ENCODE measurements at regions not wholly inside any gene's neighbourhood (a gene's known extent, or its start where the extent isn't known, plus 50 kb on each side); places are given as distances from the start of the nearest gene placed in this dataset.

DNA sequence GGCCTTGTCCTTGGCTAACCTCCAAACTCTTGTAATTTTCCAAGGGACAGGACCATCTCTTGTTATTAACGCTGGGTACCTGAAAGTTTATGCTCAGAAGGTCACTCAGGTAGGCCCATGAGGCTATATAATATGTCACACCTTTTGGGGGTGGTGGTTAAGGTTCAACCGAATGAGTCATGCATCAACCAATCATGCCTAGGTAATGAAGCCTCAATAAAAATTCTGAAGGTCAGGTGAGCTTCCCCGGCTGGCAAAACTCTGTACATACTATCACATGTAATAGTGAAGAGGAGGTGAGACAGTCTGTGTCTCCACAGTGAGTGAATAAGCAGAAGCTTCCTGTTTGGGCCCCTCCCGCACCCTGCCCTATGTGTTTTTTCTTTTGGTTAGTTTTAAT lies 424.9 kb downstream of the PCDH17 start:
- no peak for DNase-seq

DNA sequence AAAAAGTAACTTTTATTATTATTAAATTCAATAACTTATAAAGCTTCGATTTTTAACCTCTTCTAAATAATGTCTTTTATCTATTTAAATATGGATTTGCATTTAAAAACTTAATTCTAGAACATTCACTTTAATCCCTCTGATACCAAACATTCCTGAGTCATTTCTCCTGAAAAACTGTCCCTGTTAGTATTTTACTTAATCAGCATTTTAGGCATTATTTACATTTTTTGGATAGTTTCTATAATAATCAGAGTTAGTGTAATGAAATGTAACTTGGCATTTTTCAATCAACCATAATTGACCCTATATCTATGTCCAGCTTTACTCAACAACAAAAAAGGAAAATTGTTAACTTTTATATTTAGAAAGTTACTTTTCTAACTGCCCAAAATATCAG lies 428.1 kb downstream of the PCDH17 start:
- no peak for DNase-seq

DNA sequence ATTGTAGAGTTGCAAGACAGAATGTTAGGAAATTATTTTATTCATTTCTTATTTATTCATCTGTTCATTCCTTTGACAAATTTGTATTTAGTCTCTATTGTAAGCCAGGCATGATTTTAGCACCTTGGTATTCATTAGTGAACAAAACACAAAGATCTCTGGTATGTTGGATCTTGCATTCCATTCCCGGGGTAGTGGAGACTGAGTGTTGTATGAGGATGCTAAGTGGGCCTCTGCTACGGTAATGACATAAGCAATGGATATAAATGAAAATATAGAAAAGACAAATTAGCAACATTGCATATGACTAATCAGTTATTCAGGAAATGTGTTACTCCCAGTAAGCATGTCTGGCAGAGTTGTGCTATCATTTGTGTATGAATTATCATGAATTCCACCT lies 449.3 kb downstream of the PCDH17 start:
- DNase-seq = no peak

DNA sequence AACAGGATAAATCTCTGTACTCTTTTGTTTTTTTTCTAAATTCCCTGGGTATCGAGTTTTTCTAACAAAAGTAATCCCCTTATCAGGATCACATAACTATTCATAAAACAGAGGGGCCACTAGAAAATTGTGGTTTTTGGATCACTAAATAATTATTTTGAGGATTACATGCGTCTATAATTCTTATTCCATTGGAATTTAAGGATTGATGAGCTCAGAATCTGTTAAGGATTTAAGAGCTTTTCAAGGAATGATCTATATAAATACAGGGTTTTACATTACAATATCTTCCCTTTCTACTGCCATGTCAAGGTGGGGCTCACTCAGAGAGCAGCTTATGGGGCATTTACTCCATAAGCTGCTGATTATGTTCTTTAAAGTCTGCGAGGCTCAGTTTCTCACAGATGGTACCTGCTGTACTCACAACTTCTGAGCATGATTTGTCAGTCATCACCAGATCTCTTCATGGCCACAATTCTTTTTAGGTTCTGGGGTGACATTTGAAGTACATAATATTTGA lies 449.8 kb downstream of the PCDH17 start:
- DNase-seq = no peak

DNA sequence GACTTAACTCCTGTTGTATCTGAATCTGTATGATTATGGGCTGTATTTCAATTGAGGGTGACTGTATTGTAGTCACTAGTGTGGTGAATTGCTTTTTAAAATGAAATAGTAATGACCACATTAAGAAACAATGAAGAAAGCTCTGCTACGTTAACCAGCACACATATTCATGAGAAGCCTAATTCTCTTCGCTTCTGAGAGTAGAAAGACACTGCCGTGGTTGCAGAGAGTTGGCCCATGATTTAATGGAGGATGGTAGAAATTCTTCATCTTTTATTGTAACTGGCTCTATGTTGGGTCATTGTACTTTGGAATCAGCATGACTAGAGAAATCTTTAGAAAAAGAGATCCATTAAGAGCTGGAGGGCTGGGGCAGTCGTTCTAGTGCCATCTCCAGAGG lies 451.5 kb downstream of the PCDH17 start:
- peak; percentile 1 to 27 for DNase-seq

DNA sequence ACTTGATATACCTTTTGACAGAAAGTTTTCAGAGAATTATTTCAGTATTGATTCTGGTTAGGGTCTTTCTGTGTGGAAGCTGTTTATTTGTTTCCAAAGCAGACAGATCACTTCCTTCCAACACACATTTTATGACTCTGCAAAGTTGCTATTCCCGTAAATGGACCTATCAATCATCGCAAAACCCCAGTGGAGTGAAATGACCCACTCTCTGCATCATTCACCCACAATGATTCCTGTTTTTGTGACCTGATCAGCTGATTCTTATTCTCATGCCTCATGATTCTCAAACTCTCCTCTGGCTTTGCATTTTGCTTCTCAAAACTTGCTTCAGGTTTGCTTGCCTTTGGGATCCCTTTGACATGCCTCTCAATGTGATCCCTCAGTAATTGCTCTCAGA lies 453.7 kb downstream of the PCDH17 start:
- no peak for DNase-seq

DNA sequence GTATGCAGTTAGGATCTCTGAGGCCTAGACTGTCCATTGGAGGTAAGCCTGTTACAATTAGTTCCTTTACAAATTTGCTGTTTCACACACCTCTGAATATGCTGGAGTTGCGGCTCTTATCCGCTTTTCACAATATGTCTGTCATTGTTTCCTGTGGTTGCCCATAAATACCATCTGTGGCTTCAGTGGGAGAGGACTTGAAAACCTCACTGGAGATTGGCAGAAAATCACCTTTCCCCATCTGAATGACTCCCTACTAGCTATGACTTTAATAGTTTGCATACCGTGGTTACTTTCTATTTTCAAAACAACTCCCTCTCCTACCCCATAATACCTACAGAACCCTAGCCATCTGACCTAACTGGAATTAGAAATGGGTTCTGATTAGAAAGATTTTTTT lies 454.3 kb downstream of the PCDH17 start:
- DNase-seq = no peak

DNA sequence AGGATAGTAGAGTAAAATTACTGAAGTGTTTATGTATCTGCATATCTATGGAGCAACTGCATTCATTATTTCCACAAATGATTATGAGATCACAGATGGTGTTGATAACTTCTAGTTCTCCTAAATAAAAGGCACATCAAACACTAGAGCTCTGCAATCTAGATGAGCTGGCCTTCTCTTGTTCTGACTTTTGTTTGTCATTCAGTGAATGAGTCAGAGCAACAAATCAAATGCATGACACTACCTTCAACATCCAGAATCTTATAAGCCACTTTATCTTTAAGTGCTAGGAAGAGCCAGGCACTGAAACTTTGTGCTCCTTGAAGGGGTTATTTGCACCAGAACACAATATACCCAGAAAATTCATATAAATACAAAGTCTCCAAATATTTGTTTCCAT lies 456.0 kb downstream of the PCDH17 start:
- DNase-seq = no peak

DNA sequence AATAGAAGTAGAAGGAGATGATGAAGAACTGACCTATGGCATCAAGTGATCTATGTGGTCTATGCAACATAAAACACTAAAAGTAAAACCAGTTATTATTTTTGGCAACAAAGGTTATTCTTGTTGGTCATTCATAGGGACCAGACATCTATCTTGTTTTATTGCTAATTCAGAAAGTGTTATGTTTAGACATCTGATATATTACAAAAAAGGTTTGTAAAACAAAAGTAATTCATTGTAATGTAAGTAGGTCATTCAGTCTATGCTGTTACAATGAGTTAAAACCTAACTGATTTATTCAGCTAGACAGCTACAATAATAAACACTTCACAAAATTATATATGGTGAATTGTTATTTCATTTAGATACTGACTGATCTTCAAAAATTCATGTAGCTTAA lies 461.9 kb downstream of the PCDH17 start:
- DNase-seq = no peak

DNA sequence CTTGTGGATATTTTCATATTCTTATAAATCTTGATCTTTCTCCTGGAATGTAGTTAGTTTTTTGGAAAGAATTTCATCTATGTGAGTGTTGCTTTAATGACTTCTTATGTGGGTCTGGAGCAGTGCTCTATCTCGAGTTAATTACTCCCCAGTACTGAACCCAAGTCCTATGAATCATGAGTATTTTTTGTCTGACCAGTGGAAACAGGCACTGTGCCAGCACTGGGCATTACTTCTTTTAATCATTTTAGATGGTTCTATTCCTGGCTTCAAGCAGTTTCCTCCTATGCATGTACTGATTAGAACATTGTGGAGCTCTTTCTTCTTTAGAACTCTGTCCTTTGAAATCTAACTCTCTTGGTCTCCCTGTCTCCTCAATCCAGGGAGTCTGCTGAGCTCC lies 466.3 kb downstream of the PCDH17 start:
- DNase-seq = no peak

DNA sequence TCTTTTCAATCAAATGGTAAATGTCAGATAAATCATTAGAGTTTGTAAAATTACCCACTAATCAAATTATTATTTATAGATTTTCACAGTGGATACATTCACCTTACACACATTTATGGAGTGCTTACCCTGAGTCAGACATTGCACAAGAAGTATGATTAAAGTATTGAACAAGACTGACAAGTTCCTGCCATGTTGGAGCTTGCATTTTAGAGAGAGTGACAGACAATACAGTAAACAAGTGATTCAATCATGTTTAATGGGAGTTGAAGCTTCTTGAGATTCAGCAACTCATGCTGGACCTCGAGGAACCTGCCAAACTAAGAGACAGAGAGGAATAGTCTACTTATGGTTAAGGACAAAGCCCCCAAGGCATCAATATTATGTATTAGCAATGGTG lies 487.8 kb downstream of the PCDH17 start:
- DNase-seq = no peak

DNA sequence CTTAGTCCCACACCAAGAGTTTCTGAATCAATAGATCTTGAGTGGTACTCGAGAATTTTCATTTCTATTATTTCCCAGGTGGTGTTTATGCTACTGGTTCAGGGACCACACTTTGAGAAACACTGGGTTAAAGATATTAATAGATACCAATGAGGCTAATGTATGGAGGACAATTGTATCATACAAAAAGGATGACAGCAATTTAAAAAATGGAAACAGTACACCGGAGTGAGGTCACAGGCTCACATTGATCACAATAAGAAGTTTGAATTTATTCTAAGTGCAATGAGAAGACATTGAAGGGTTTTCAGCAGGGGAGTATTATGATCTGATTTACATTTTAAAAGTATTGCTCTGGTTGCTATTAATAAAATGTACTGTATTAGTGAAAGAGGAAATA lies 488.3 kb downstream of the PCDH17 start:
- DNase-seq = no peak

DNA sequence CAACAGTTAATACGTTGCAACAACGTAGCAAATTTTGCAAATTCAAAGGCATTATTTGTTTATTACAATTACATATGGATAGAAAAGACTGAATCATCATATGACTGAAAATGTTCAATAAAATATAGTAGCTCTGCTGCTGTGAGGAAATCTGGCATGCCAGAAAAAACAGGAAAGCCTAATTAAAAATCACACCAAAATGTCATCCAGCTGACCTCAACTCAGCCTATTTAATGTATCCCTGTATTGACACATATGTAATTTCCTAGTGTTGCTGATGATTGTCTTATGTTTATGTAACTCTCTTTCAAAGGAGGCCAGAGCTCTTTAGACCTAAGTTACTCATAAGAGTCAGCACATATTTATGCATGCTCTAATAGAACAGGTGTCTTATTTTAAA lies 495.0 kb downstream of the PCDH17 start:
- no peak for DNase-seq

DNA sequence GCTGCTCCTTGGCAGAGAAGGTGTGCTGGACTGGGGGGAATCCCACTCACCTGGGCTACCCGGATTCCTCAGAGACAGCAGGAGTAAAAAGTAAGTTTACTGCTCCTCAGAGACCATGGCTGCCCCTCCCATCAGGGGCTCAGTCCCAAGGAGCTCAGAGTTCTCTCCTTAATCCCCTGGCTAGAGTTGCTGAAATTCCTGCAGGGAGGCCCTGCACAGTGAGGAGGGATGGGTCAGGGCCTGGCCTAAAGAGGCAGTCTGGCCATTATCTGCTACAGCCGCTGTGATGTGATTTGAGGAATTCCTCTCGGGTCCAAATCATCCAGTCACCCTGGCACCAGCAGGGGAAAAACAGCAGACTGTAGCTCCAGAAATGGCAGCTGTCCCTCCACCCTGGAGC lies 502.5 kb downstream of the PCDH17 start:
- no peak for DNase-seq

DNA sequence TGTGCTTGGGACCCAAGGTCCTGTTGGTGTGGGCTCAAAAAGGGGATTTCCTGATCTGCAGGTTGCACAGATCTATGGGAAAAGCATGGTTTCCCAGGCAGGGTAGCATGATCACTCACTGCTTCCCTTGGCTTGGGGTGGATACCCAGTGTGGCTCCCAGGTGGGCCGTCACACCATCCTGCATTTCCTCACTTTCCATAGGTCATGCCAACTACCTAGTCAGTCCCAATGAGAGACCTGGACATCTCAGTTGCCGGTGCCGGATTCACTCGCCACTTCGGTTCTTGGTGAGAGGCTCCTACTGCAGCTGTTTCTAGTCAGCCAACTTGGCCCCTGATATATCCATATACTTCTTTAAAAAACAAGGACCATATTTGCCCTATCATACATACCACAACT lies 503.0 kb downstream of the PCDH17 start:
- no peak for DNase-seq

DNA sequence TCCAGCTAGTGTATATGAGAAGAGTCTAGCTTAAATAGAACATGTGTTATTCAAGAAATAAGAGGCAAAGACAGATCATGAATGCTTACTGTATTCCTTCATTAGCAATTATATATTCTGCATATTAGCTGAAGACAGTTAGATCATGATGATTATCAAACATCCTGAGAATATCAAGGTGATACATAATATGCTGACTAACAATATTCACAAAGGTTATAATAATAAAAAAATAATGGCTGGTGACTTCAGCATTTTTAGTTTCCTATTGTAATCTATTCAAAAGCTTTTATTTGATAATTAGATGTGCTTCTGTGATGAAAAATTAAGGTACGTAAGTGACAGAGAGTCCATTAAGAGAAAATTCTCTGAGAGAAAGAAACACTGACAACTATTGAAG lies 511.4 kb downstream of the PCDH17 start:
- DNase-seq = no peak

DNA sequence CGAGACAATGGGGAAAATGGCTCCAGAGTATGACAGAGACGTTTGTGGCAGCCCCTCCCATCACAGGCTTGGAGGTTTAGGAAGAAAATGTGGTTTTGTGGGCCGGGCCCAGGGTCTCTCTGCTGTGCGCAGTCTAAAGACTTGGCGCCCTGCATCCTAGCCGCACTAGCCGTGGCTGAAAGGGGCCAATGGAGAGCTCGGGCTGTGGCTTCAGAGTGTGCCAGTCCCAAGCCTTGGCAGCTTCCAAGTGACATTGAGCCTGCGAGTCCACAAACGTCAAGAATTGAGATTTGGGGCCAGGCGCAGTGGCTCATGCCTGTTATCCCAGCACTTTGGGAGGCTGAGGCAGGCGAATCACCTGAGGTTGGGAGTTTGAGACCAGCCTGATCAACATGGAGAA lies 513.1 kb downstream of the PCDH17 start:
- no peak for DNase-seq

DNA sequence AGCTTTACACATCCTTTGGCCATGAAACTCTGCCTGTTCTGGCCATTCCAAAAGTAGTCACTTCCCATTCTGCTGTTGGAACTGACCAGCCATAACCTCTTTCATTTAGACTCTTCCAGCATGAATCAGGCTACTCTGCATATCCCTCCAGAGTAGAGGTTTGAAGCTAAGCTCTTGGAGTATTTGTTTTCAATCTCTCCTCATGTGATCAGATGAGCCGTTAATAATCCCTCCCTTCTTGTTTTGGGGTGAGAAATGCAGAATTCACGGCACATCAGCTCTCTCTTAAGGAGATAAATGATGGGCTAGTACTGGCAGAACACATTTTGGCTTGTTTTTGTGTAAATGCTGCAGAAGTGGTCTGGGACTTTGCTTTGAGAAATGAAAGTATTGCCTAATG lies 519.9 kb downstream of the PCDH17 start:
- DNase-seq = no peak

DNA sequence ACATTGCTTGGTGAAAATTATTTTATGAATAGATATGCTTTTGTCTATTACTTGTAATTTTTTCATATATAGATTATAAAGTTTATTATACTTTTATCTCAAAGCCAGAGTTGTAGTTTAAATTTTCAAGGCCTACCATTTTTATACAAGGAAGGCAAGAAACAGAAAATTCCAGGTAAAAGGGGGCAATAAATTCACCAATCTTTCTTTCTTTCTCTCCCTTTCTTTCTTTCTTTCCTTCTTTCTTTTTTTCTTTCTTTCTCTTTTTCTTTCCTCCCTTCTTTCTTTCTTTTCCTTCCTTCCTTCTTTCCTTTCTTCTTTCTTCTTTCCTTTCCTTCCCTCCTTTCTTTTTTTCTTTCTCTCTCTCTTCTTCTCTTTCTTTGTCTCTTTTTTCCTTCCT lies 529.4 kb downstream of the PCDH17 start:
- DNase-seq = no peak

DNA sequence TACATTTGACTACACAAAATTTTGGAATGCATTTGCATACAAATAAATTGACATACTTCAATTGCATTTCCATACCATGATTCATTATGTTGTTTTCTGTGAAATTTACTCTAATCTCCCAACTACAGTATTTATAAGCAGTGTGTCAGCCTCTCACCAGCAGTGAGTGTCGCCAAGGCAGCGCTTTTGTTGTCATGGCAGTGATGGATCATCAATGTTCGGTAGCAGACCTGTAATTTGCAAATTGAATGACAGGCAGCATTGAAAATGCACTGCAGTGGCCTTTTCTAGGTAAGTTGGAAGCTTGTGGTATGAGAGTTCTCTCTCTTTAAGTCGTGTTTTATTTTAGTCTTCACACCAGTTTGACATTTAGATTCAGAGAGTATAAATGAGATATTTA lies 534.1 kb downstream of the PCDH17 start:
- DNase-seq = no peak

DNA sequence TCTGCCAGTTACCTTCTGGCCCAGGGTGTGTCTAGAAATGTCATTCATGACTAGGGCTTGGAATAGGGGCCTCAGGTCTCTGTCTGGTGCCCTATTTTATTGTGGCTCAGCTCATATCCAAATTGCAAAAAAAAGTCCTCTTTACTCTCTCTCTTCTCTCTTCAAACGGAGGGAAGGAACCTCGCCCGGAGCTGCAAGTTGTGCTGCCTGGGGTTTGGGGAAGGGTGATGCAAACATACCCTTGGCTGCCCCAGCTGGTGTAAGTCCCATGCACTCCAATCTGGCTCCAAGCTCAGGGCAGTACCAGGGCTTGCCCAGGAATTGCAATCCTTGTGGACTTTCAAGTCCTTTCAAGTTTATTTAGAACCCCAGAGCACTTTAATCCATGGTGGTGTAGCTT lies 549.6 kb downstream of the PCDH17 start:
- no peak for DNase-seq

DNA sequence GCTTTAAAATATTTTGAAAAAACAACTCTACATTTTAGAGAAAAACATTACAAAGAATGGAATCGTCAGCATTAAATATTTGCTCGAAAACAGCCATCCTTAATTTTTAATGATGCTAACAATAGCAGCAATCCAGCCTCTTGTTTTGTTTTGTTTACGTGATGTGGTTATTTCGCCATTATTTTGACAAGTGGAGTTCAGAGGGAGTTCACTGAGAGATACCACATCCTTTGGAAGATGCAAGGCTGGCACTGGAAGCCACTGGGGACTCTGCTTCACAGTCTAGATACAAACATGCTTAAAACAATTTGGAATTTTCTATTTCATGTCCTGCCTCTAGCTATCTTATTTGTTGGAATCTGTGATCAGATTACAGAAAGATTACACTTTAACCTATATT lies 556.3 kb downstream of the PCDH17 start:
- DNase-seq = no peak

DNA sequence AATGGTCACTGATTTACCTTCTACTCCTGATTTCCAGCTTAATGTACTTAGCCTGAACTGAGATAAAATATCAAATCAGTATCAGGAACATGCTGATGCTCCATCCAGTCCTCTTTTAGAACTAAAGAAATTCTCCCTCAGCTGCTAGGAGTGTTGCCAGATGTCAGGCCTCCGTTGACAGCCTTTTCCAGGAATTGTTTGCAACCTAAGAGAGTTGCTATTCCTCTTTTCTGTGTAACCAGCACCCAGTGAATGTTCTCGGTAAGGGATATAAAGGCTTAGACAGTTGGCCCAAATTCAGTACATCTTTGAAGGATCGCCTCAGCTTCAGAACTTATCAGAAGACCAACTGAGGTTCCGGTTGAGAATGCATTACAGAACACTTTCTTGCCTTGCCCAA lies 559.0 kb downstream of the PCDH17 start:
- DNase-seq = no peak

DNA sequence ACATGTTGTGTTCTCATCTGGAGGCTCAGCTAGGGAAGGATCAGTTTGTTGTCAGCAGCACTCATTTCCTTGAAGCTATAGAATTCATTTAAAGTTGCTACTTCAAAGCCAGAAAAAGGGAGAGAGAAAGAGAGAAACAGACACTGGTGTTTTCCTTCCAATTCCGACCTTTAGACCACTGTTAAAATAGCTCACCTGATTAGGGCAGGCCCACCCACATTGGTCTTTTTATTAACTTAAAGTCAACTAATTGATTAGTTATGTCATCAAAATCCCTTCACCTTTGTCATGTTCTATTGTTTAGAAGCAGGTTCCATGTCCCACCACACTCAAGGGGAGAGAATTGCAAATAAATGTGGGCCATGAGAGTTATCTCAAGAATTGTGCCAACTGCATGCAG lies 560.2 kb downstream of the PCDH17 start:
- no peak for DNase-seq

DNA sequence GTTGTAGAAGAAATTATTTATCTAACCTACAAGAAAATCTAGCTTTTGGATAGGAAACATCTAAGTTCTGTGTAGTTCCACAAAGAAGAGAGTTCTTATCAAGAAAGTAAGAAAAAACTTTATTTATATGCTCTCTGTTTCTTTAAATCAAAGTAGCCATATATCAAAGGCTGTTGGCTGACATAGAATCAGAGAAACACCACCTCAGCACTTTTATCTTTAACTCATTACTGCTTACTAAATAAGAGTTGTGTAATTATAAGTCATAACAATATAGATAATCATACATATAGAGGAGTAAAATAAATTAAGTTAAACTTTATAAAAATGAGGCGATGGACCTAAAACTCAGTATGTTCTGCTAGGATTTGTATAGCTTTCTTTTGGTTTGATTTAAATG lies 570.6 kb downstream of the PCDH17 start:
- no peak for DNase-seq

DNA sequence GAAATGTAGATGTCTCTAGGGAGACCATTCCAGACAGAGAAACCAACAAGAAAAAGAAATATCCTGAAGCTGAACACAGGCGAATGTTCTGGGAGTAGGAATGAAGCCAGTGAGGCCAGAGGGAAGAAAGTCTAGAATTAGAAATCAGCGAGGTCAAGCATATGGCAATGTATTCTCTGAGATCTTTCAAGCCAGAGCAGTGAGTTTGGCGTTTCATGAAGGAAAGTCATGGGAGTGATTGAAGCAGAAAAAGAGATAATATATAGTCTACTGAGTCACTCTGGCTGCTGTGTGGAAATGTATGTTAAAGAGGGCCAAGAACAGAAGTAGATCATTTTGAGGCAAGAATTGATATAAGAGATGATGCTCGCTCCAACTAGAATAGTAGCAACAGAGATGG lies 576.0 kb downstream of the PCDH17 start:
- DNase-seq = no peak

All from NCI-H187 (cell line).